ENCODE measurements at regions not wholly inside any gene's neighbourhood (a gene's known extent, or its start where the extent isn't known, plus 50 kb on each side); places are given as distances from the start of the nearest gene placed in this dataset.

DNA sequence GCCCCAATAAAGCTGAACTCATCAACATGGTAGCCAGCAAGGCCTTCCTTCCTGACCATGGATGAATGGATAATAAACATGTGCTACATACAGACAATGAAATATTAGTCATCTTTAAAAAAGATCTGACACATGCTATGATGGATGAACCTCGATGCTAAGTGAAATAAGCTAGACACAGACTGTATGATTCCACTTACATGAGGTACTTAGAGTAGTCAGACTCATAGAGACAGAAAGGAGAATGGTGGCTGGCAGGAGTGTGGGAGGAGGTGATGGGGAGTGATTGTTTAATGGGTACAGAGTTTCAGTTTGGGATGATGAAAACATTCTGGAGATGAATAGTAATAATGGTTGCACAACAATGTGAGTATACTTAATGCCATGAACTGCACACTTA, 114.1 kb upstream of the SORCS3 start:
- 61% methylated on average over 1 of the region's 1 CpG for WGBS (ENCODE audit: low lambda C conversion rate, missing lambda C conversion rate)
- no peak overlapping the region for H3K4me3 ChIP-seq
- H4K20me1 ChIP-seq (ENCODE audit: insufficient read depth, poor library complexity, severe bottlenecking): no peaks in the 10 kb centered on the region
- H3K9me2 ChIP-seq (replicated peaks; ENCODE audit: insufficient read depth): no peaks in the 10 kb centered on the region
- no peaks in the 10 kb centered on the region for H3K27me3 ChIP-seq
- no peaks in the 10 kb centered on the region for H3K79me2 ChIP-seq
- TF ChIP-seq, protein P1, sequence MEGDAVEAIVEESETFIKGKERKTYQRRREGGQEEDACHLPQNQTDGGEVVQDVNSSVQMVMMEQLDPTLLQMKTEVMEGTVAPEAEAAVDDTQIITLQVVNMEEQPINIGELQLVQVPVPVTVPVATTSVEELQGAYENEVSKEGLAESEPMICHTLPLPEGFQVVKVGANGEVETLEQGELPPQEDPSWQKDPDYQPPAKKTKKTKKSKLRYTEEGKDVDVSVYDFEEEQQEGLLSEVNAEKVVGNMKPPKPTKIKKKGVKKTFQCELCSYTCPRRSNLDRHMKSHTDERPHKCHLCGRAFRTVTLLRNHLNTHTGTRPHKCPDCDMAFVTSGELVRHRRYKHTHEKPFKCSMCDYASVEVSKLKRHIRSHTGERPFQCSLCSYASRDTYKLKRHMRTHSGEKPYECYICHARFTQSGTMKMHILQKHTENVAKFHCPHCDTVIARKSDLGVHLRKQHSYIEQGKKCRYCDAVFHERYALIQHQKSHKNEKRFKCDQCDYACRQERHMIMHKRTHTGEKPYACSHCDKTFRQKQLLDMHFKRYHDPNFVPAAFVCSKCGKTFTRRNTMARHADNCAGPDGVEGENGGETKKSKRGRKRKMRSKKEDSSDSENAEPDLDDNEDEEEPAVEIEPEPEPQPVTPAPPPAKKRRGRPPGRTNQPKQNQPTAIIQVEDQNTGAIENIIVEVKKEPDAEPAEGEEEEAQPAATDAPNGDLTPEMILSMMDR (IDR thresholded peaks at IDR 0.05; ENCODE audit: poor library complexity): no peak
- TF ChIP-seq EZH2phosphoT487 (IDR thresholded peaks at IDR 0.05; ENCODE audit: low read depth, severe bottlenecking, unreplicated experiment) (no peak), EZH2 (IDR thresholded peaks at IDR 0.05; ENCODE audit: borderline replicate concordance) (no peak)
- H3K9me3 ChIP-seq (ENCODE audit: low read depth): no peaks in the 10 kb centered on the region
- H3K4me2 ChIP-seq: no peak overlapping the region
- H2AFZ ChIP-seq: no peak overlapping the region
- H3K4me1 ChIP-seq (ENCODE audit: insufficient read depth): no peaks in the 10 kb centered on the region
- H3K36me3 ChIP-seq (replicated peaks; ENCODE audit: insufficient read depth, low read depth): no peaks in the 10 kb centered on the region
- no peak overlapping the region for H3K27ac ChIP-seq
- DNase-seq (ENCODE audit: low spot score): no peak

DNA sequence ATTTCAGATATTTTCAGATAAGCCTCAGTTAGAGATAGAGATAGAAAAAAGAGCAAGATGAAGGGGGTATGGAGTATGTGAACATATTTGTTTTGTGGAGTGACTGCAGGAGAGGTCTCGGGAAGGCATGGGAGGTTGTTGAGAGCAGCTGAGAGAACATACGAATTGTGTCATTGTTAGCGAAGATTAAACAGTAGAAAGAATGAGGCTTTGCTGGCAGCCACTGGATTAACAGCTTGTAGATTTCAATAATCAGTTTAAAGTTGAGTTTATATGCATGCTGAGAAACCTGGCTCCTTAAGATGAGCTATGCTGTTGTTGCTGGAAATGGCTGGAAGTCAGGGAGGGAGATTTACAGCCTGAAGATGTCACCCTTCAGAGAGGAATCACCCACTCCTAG, 100.9 kb upstream of the SORCS3 start:
- no peak overlapping the region for H2AFZ ChIP-seq
- no peaks in the 10 kb centered on the region for H4K20me1 ChIP-seq (ENCODE audit: insufficient read depth, poor library complexity, severe bottlenecking)
- no peaks in the 10 kb centered on the region for H3K79me2 ChIP-seq
- TF ChIP-seq EZH2phosphoT487 (IDR thresholded peaks at IDR 0.05; ENCODE audit: low read depth, severe bottlenecking, unreplicated experiment) (no peak), EZH2 (IDR thresholded peaks at IDR 0.05; ENCODE audit: borderline replicate concordance) (no peak)
- TF ChIP-seq, protein P1 (IDR thresholded peaks at IDR 0.05; ENCODE audit: poor library complexity): no peak
- H3K27ac ChIP-seq: no peak overlapping the region
- H3K4me3 ChIP-seq: no peak overlapping the region
- no peaks in the 10 kb centered on the region for H3K36me3 ChIP-seq (replicated peaks; ENCODE audit: insufficient read depth, low read depth)
- no peak overlapping the region for H3K4me2 ChIP-seq
- no peaks in the 10 kb centered on the region for H3K4me1 ChIP-seq (ENCODE audit: insufficient read depth)
- H3K27me3 ChIP-seq: no peaks in the 10 kb centered on the region
- no peak for DNase-seq (ENCODE audit: low spot score)
- no peaks in the 10 kb centered on the region for H3K9me3 ChIP-seq (ENCODE audit: low read depth)
- no peaks in the 10 kb centered on the region for H3K9me2 ChIP-seq (replicated peaks; ENCODE audit: insufficient read depth)
- WGBS (ENCODE audit: low lambda C conversion rate, missing lambda C conversion rate): 69% methylated on average over 3 of the region's 3 CpGs

DNA sequence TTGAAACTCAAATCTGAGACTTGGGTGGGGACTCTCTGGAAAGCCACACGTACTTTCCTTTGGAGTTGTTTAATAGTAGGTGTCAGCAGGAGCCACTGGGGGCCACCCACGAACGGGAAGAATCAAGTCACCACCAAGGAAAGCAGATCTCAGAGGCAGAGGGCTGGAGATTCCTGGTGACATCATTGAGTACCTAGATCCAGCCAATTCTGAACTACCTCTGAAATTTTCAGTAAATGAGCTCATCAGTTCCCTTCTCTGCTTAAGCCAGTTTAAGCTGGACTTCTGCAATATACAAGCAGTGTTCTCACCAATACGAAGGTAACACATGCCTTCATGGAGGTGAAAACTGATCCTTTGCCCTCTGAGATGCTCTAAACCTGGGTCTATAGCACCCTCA, 99.3 kb upstream of the SORCS3 start:
- TF ChIP-seq, protein P1 (IDR thresholded peaks at IDR 0.05; ENCODE audit: poor library complexity): no peak
- no peak for TF ChIP-seq EZH2phosphoT487 (IDR thresholded peaks at IDR 0.05; ENCODE audit: low read depth, severe bottlenecking, unreplicated experiment)
- TF ChIP-seq EZH2 (IDR thresholded peaks at IDR 0.05; ENCODE audit: borderline replicate concordance): no peak
- no peaks in the 10 kb centered on the region for H4K20me1 ChIP-seq (ENCODE audit: insufficient read depth, poor library complexity, severe bottlenecking)
- no peak overlapping the region for H2AFZ ChIP-seq
- H3K79me2 ChIP-seq: no peaks in the 10 kb centered on the region
- H3K27ac ChIP-seq: no peak overlapping the region
- H3K27me3 ChIP-seq: no peaks in the 10 kb centered on the region
- no peak for DNase-seq (ENCODE audit: low spot score)
- no peaks in the 10 kb centered on the region for H3K9me3 ChIP-seq (ENCODE audit: low read depth)
- no peaks in the 10 kb centered on the region for H3K36me3 ChIP-seq (replicated peaks; ENCODE audit: insufficient read depth, low read depth)
- H3K9me2 ChIP-seq (replicated peaks; ENCODE audit: insufficient read depth): no peaks in the 10 kb centered on the region
- no peak overlapping the region for H3K4me2 ChIP-seq
- WGBS (ENCODE audit: low lambda C conversion rate, missing lambda C conversion rate): 67% methylated on average over 4 of the region's 4 CpGs
- no peak overlapping the region for H3K4me3 ChIP-seq
- no peaks in the 10 kb centered on the region for H3K4me1 ChIP-seq (ENCODE audit: insufficient read depth)

DNA sequence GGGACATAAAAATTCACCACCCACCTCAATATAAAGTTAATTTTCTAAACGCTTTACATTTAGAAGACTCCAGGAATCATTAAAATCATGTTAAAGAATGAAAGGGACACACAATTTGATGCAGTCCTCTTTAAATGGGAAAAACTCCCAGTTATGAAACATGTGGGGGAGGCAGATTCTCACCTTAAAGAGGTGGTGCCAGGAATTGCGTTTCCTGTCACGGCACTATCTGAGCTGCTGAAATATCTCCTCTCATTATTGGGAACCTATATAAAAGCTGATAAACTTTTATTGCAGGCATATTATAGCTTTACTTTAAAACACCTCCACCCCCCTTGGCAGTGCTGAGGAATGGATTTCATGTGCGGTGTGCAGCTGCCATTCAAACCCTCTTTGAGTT, 94.8 kb upstream of the SORCS3 start:
- Histone ChIP-seq H3K27me3 (no peaks in the 10 kb centered on the region), H3K4me2 (no peak overlapping the region), H4K20me1 (ENCODE audit: insufficient read depth, poor library complexity, severe bottlenecking) (no peaks in the 10 kb centered on the region), H2AFZ (no peak overlapping the region), H3K4me3 (no peak overlapping the region), H3K9me3 (ENCODE audit: low read depth) (no peaks in the 10 kb centered on the region), H3K27ac (no peak overlapping the region), H3K79me2 (no peaks in the 10 kb centered on the region), H3K36me3 (replicated peaks; ENCODE audit: insufficient read depth, low read depth) (no peaks in the 10 kb centered on the region), H3K9me2 (replicated peaks; ENCODE audit: insufficient read depth) (no peaks in the 10 kb centered on the region), H3K4me1 (ENCODE audit: insufficient read depth) (no peaks in the 10 kb centered on the region)
- no peak for TF ChIP-seq EZH2 (IDR thresholded peaks at IDR 0.05; ENCODE audit: borderline replicate concordance)
- no peak for TF ChIP-seq EZH2phosphoT487 (IDR thresholded peaks at IDR 0.05; ENCODE audit: low read depth, severe bottlenecking, unreplicated experiment)
- TF ChIP-seq, protein P1 (IDR thresholded peaks at IDR 0.05; ENCODE audit: poor library complexity): no peak
- WGBS (ENCODE audit: low lambda C conversion rate, missing lambda C conversion rate): 94% methylated on average over 4 of the region's 4 CpGs
- DNase-seq (ENCODE audit: low spot score): no peak

Measured in hepatocyte (in vitro differentiated cells).